H1 (cell line): ENCODE measurements at regions not wholly inside any gene's neighbourhood (a gene's known extent, or its start where the extent isn't known, plus 50 kb on each side); places are given as distances from the start of the nearest gene placed in this dataset.

Experiments
- ATF2 ChIP-seq: IDR thresholded peaks from 2 replicates; pipeline ENCODE4 v1.6.1; 2012; ENCODE audit warnings: low read length, inconsistent platforms
- ATF3 ChIP-seq: IDR thresholded peaks from 2 replicates; pipeline ENCODE4 v1.6.1; 2011; ENCODE audit warnings: low read depth, mild to moderate bottlenecking, low read length; ENCODE audit not compliant: insufficient read depth
- BRCA1 ChIP-seq: IDR thresholded peaks from 2 replicates; pipeline ENCODE4 v1.6.1; 2012; ENCODE audit warnings: low read depth, low read length, improper control_type of control experiment
- CHD7 ChIP-seq: fragments of 300-600 bp; sonication (generic); IDR thresholded peaks from 2 replicates; pipeline ENCODE4 v1.7.1; 2012; ENCODE audit warnings: low read length, moderate library complexity, mild to moderate bottlenecking, inconsistent platforms; ENCODE audit not compliant: insufficient replicate concordance
- NRF1 ChIP-seq: IDR thresholded peaks from 2 replicates; pipeline ENCODE4 v1.6.1; 2011; ENCODE audit warnings: mild to moderate bottlenecking, low read depth, low read length, improper control_type of control experiment
- RFX5 ChIP-seq: IDR thresholded peaks from 2 replicates; pipeline ENCODE4 v1.6.1; 2011; ENCODE audit warnings: low read depth, low read length, improper control_type of control experiment, borderline replicate concordance
- RXRA ChIP-seq: IDR thresholded peaks from 2 replicates; pipeline ENCODE4 v1.6.1; 2011; ENCODE audit warnings: low read depth, mild to moderate bottlenecking, low read length, moderate library complexity; ENCODE audit not compliant: insufficient read depth
- SAP30 ChIP-seq: fragments of 300-600 bp; sonication (generic); IDR thresholded peaks from 2 replicates; pipeline ENCODE4 v1.7.1; 2012; ENCODE audit warnings: low read length, moderate library complexity, mild to moderate bottlenecking, inconsistent platforms; ENCODE audit not compliant: insufficient read depth, insufficient replicate concordance
- SP2 ChIP-seq: IDR thresholded peaks from 2 replicates; pipeline ENCODE4 v1.6.1; 2012; ENCODE audit warnings: mild to moderate bottlenecking, low read length, inconsistent platforms
- SP4 ChIP-seq: IDR thresholded peaks from 2 replicates; pipeline ENCODE4 v1.6.1; 2012; ENCODE audit warnings: low read length, inconsistent platforms

GRCh38 chr1:14420686-14421085 is 177.8 kb upstream of the KAZN start (continued):
- no peak for TF ChIP-seq CHD7
- TF ChIP-seq ATF2: no peak
- TF ChIP-seq ATF3: no peak
- no peak for TF ChIP-seq RXRA
- TF ChIP-seq SP2: no peak
- TF ChIP-seq NRF1: no peak
- TF ChIP-seq BRCA1: no peak
- no peak for TF ChIP-seq SP4
- TF ChIP-seq RFX5: no peak
- TF ChIP-seq SAP30: no peak
